ENCODE measurements at regions not wholly inside any gene's neighbourhood (a gene's known extent, or its start where the extent isn't known, plus 50 kb on each side); places are given as distances from the start of the nearest gene placed in this dataset.

- no peak overlapping the region for H3K27ac ChIP-seq (ENCODE audit: insufficient read depth, low read length)
- no peak overlapping the region for H3K4me2 ChIP-seq (ENCODE audit: low read depth, low read length)
- H2BK120ac ChIP-seq (ENCODE audit: low read depth, low read length), result no peak overlapping the region
- no peak overlapping the region for H4K5ac ChIP-seq (ENCODE audit: low read depth, low read length)
- DNase-seq (no peak), ATAC-seq (ENCODE audit: low read depth) (no peak)
- no peak overlapping the region for H2BK20ac ChIP-seq (ENCODE audit: low read depth, low read length)
- no peak overlapping the region for H4K8ac ChIP-seq (ENCODE audit: low read depth in 2 of 2, low read length in 2 of 2)
- no peak overlapping the region for H3K18ac ChIP-seq (ENCODE audit: low read depth, low read length)
- no peak for TF ChIP-seq RFX5 (IDR thresholded peaks at IDR 0.05; ENCODE audit: low read depth, low read length)
- TF ChIP-seq FOS (IDR thresholded peaks at IDR 0.05; ENCODE audit: low read depth, low read length), result no peak
- no peak for TF ChIP-seq MAZ (IDR thresholded peaks at IDR 0.05; ENCODE audit: borderline replicate concordance, low read depth, low read length)
- no peak for TF ChIP-seq SMC3 (IDR thresholded peaks at IDR 0.05; ENCODE audit: low read depth, low read length)
- no peak overlapping the region for H3K23ac ChIP-seq (ENCODE audit: low read depth, low read length)
- no peak overlapping the region for H3K14ac ChIP-seq (replicated peaks; ENCODE audit: low read depth, low read length)
- H3K79me1 ChIP-seq (ENCODE audit: low read depth in 1 of 2, low read length in 2 of 2), result no peaks in the 10 kb centered on the region
- POLR2A ChIA-PET (ENCODE audit: unreplicated experiment), result no interaction called here
- intact Hi-C loops (cut with micrococcal nuclease), result no loop called here
- H2BK15ac ChIP-seq (ENCODE audit: low read depth, low read length), result no peak overlapping the region
- peaks cover 10% of the 10 kb centered on the region for H3K9me3 ChIP-seq (ENCODE audit: control insufficient read depth, insufficient read depth, low read length)
- no peaks in the 10 kb centered on the region for H3K4me1 ChIP-seq (ENCODE audit: control insufficient read depth, insufficient read depth, low read length)
- in situ Hi-C loops (cut with MboI; ENCODE audit: low sequenced_read_pairs), result no loop called here
- H4K20me1 ChIP-seq (ENCODE audit: insufficient read depth, low read length), result no peaks in the 10 kb centered on the region
- H3K27me3 ChIP-seq (ENCODE audit: control insufficient read depth, insufficient read depth, low read length), result no peaks in the 10 kb centered on the region
- no peak overlapping the region for H2AK5ac ChIP-seq (ENCODE audit: low read depth, low read length)
- H2AFZ ChIP-seq (replicated peaks; ENCODE audit: low read length, poor library complexity), result no peak overlapping the region
- no TSS peak for BruUV-seq (replicated peaks)
- H4K91ac ChIP-seq (ENCODE audit: insufficient read depth, low read depth, low read length), result no peak overlapping the region
- no peak overlapping the region for H2BK5ac ChIP-seq (ENCODE audit: low read depth, low read length, poor library complexity, severe bottlenecking)
- H3K36me3 ChIP-seq (ENCODE audit: control insufficient read depth, insufficient read depth, low read length), result no peaks in the 10 kb centered on the region
- no peak overlapping the region for H3K9ac ChIP-seq (ENCODE audit: low read depth, low read length)
- no peaks in the 10 kb centered on the region for H3K9me1 ChIP-seq (ENCODE audit: insufficient read depth, low read length)
- no peak overlapping the region for H3K4ac ChIP-seq (ENCODE audit: low read depth, low read length)
- dilution Hi-C loops (cut with HindIII; ENCODE audit: low sequenced_read_pairs, unreplicated experiment), result no loop called here
- no peak overlapping the region for H3K56ac ChIP-seq (ENCODE audit: extremely low read depth, insufficient read depth, low read length)
- CTCF ChIA-PET, result no interaction called here
- H2AK9ac ChIP-seq (replicated peaks; ENCODE audit: low read depth, low read length, poor library complexity), result no peak overlapping the region
- no peak overlapping the region for H3K4me3 ChIP-seq (ENCODE audit: insufficient read depth, low read depth, low read length)
Observed at GRCh38 chr10:2665772-2666171, 401.6 kb upstream of the PFKP start.
